GM21381 (cell line): ENCODE measurements at regions not wholly inside any gene's neighbourhood (a gene's known extent, or its start where the extent isn't known, plus 50 kb on each side); places are given as distances from the start of the nearest gene placed in this dataset.
A peak's percentile ranks its signal among the peaks of the same experiment; 100 is the strongest.

ENCODE experiments used
- ATAC-seq: cut with Tn5 transposase; IDR thresholded peaks from one replicate; pipeline ENCODE4 v1.9.1; 2021; ENCODE audit warnings: mild to moderate bottlenecking, moderate library complexity; ENCODE audit not compliant: unreplicated experiment

DNA sequence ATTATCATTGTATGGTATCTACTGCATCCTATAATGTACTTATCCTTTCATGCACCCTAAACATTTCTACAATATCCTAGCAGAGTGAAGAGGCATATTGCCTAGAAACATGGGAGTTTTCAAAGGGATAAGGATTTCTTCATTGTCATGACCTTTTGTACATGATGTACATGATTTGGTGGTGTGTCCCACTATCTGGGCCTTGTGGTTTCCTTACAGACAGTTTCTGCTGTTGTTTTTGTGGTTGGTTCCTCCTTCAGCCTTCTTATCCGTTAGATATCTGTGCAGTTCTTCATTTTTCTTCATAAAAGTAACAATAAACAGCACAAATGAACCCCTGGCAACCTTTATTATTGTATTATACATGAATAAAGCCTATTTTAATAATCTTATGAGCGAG, 70.4 kb upstream of the BACH1 start:
- ATAC-seq: no peak

DNA sequence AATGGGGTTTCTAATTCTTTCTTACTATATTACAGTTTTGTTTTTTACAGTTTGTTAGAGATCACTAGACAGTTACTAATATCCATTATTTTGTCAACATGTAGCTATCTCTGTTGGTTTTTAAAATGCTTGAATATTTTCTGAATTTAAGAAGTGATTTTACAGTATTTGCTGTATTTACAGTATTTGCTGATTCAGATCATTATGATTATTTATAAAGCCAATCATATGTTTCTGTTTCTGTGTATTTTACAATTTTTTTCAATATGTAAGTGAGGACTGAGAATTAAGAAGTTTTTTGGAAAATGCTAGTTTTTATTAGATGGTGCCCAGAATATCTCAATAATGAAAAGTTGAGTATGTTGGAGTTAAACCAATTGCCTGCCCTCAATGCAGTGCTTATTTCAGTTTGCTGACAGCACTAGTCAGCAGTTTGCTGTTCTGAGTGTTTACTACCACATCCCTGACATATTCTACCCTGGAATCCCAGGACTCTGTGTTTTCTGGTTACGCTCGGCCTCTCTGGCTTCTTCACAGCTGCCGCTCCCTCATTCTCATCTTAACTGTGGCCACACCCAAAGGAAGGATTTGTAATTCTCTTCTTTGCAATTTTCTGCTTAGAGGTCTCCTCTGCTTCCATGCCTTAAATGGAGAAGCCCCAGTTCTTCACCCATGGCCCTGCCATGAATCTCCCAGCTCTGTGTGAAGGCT, 68.0 kb upstream of the BACH1 start:
- ATAC-seq: no peak

DNA sequence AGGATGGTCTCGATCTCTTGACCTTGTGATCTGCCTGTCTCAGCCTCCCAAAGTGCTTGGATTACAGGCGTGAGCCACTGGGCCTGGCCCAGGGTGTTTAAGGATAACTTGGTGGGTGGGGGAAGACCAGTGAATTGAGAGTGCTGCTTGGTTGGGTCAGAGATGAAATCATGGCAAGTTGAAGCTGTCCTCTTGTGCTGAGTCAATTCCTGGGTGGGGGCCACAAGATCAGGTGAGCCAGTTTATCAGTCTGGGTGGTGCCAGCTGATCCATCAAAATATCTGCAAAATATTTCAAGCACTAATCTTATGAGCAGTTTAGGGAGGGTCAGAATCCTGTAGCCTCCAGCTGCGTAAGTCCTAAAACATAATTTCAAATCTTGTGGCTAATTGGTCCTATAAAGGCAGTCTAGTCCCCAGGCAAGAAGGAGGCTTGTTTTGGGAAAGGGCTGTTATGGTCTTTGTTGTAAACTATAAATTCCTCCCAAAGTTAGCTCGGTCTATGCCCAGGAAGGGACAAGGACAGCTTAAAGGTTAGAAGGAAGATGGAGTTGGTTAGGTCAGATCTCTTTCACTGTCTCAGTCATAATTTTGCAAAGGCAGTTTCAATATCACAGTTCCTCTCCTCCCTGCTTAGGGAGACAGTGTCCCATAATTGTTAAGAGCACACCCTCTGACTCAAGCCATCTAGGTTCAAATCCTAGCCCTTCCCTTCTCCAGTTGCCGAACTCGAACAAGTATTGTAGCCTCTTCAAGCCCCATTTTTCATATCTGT, 66.8 kb upstream of the BACH1 start:
- no peak for ATAC-seq

DNA sequence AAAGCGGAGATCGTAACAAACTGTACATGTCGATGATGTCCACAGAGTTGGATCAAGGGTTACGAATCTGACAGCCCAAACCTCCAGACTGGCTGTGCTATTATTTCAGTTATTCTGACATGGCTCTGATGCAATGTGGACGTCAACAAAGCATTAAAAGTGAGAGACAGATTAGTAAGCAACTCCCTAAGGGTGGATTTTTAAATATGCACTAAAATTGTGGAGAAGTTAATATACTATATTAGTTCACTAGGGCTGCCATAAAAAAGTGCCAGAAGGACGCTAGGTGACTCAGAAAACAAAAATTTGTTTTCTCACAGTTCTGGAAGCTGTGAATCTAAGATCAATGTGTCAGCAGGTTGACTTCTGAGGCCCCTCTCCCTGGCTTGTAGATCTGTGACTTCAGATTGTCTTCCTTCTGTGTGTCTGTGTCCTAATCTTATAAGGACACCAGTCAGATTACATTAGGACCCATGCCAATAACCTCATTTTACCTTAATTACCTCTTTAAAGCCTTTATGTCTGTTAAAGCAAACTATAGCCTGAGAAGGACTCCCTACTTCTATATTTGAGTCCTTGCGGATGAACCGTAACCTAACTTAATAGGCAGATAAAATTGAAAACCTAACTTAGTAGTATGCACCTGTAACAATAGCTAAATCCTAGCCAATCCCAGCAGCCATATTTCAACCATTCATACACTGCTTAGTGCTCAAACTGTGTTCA, 66.0 kb upstream of the BACH1 start:
- no peak for ATAC-seq

DNA sequence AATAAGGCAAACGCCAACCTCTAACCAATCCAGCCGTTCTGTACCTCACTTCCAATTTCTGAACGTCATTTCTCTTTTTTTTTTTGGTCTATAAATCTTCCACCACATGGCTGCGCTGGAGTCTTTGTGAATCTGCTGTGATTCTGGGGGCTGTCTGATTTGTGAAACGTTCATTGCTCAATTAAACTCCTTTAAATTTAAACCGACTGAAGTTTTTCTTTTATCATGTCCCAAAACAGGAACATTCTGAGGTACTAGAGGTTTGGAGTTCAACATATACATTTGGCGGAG, 65.5 kb upstream of the BACH1 start:
- ATAC-seq: peak; percentile 2

DNA sequence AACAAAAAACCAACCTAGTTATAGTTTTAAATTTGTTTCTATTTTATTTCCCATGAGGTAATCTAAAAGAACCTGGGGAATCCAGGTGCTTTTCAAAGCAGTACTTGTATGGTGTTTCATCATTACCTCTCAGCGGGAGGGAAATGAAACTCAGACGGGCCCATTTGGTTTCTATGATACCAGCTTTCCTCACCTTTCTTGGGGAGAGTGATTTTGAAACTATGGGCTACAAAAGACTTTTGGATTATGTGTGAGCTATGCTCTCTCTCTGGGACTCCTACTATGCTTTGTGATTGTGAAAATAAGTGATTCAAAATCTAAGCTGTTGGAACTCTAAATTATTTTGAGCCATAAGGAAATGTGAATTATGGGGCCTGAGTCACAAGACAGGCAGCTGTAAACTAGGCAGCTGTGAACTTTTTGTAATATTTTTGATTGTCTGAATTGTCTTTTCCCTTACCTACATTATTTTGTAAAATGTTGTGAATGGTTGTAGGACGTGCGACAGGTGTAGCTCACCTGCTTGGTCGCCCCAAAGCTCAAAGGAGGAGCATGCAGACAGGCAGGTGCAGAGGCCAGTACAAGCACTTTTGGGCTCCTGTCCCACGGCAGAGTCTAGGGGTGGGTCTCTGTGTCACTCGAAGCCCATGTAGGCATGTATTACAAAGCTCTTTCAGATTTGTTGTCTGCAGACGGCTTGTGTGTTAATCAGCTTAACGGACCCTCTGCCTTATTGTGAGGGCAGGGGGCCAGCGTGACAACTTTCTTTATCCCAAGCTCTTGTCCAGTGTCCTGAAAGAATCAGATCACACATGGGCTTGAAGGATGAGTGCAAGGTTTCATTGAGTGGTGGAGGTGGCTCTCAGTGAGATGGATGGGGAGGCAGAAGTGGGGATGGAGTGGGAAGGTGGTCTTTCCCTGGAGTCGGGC, 64.8 kb upstream of the BACH1 start:
- peak; percentile 57 for ATAC-seq

DNA sequence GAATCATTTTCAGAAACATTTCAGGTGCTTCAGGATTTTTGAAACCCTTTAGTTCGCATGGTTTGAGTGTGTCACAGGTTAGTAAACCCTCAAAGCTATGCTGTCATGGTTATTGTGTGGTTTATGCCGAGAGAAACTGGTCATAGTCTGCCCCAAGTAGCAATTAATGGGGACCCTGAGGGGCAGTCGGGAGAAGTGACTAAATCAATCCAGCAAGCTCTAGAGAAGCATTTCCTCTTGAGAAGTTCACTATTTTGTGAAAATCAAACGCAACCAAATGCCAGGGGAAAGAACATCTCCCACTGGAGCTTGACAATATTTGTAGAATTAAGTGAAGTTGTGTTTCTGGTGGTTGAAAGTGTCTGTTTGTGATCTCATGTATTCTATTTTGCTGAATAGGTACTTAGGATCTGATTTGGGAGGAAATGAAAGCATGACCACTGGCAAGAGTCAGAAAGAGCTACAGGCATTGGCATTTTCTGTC, 63.0 kb upstream of the BACH1 start:
- ATAC-seq: peak; percentile 51

DNA sequence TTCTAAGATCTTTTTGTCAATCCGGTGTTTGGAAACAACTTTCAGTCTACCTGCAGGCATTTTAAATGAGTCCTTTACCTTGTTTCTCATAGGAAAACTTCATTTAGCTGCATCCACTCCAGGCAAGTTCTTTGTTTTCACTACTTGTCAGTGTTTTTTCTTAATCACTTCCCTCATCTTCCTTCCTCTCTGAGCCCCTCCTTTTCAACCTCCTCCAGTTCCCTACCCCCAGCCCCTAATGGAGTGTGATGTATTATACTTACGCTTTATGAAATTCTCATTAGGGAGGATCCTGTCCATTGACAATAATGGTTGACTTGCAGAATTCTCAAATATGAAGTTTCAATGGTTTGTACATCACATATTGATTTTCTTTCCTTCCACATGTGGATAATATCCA, 62.5 kb upstream of the BACH1 start:
- ATAC-seq: no peak

DNA sequence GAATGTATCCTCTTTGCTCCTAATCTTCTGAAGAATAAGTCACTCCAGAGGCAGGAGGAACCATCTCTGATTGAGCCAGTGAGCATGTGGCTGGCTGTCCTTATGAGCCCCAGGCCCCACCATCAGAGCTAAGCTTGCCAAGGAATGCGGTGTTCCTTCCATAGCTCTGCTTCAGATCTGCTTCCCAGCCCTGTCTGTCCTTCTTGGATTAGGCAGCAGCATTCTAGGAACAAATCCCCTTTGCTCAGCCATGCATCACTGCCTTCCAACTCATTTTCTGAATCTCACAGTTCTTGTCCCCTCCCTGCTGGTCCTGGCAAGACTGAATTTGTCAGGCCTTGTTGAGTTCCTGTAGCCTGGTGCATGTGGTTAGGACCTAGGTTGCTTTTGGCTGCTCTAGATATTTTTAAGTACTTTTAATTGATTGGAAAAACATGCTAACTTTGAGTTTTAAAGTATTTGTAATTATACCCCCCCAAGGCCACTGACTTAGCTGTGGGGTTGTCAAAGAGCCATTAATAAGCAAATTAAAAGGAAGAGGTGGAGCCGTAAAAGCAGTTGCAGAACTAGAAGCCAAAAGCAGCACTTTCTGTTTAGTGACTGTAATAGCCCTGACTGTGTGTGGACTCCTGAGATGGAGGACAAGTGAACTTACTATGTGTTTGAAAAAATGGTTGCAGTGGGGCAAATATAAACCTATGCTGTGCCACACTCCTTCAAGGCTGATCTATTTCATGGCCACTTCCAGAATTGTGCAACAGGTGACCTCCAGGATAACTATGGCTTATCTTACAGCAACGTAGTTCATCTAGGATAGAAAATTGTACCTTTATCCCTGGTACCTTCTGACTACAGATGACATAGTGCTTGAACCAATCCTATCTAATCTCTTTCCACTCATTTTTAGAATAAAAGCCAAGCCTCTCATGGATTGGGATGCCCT, 61.3 kb upstream of the BACH1 start:
- ATAC-seq: no peak

DNA sequence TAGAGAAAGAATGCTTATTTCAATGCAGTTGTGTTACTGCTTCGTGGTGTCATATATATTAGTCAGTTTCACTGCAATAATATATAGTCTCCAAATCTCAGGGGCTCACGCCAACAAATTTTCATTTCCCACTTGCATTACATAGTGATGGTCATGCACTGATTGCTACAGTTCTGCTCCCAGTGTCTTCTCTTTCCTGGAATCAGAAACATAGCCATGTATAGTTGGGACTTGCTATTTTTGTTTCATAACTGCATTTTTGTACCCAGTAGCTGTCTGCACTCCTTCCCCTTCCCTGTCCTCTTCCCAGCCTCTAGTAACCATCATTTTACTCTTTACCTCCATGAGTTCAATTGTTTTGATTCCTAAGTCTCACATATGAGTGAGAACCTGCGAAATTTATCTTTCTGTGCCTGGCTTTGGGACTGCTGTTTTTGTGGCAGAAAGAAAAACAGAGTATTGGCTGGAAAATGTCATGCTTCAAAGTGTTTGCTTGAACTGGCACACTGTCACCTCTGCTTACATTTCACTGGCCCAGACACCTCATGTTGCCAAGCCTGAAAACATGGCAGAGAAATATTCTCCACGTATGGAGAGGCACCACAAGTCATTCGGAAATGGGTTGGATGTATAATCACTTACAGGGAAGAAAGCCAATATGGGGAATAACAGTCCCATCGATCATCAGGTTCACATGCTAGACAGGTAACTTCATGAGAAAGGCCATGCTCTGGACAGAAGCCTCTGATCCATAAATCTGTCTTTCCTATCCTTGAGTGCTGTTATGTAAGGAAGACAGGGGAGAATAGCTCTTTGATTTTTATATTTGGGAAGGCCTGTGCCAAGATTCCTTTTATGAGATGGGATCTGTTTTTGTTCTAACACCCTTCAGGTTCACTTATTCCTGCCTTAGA, 60.4 kb upstream of the BACH1 start:
- no peak for ATAC-seq

DNA sequence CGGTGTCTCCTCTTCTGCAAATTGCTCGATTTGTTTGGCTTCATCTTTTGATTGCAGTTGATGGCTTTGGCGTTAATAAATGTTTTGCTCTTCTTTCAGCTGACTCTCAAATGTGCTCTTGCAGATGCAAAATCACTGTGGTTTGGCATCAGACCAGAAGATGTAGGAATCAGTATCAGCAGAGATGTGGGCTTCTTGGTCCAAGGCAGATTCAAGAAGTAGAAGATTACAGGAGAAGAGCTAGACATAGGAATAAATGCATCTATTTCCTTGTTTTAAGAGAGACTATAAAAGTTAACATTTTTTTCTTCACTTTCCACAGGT, 59.8 kb upstream of the BACH1 start:
- ATAC-seq: no peak

DNA sequence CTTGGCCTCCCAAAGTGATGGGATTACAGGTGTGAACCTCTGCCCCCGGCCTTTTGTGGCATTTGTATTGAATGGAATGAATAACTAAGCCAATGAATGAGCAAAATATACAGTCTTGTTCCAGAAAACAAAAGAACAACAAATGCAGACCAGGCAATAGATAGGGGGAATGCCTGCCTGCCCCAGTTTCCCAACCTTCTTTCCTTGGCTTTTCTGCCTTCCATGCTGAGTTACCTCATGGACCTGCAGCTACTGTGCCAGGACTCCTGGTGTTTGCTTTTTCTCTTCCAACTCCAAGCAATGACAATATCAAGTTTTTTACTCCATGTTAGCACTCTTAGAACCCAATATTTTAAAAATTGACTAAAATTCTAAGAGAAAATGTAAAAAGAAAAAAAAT, 58.6 kb upstream of the BACH1 start:
- no peak for ATAC-seq

DNA sequence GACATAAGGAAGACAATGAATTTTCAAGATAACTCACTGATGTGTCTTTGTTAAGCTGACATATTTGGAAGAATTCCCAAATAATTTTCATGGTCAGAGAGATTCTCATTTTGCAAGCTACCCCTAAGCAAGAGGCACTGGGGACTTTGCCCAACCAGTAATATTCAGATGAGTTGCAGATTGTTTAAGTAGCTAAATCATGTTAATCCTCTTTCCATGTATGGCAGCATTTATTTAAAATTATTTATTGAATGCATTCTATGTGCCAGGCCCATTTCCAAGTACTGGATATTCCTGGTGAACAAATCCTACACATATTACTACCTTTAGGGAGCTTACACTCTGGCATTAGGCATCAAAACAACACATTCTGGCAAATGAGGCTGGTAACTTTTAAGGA, 56.5 kb upstream of the BACH1 start:
- no peak for ATAC-seq

DNA sequence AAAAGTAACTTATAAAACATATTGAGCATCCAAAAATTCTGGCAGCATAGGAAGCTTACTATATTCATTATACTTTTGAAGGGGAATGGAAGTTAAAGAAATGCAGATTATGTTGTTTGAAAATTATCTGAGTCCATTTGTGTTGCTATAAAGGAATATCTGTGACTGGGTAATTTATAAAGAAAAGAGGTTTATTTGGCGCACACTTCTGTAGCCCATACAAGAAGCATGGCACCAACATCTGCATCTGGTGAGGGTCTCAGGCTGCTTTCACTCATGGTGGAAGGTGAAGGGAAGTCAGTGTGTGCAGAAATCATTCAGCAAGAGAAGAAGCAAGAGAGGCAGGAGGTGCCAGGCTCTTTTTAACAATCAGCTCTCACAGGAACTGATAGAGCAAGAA, 55.5 kb upstream of the BACH1 start:
- no peak for ATAC-seq

DNA sequence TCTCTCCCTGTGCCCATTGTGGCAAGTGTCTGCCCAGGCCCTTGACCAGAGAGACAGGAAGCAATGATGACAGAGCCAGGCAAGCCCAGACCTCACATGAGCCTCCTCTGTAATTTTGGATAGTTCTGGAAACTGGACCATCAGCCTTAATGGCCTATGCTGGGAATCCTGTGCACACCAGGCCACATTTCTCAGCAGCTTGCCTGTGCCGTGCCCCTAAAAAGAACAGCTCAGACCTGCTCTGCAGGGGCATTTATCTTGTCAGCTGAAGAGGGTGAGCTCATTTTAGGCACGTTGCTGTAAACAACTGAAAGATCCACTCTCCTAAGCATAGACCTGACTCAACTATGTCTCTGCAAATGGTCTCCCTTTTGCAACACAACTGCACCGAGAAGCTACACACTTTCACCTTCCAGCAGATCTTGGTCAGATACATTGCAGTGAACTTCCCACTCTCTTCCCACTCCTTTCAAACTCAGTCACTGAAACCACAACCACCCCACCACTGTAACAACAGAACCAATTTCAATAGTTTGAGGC, 53.5 kb upstream of the BACH1 start:
- ATAC-seq: peak; percentile 71

DNA sequence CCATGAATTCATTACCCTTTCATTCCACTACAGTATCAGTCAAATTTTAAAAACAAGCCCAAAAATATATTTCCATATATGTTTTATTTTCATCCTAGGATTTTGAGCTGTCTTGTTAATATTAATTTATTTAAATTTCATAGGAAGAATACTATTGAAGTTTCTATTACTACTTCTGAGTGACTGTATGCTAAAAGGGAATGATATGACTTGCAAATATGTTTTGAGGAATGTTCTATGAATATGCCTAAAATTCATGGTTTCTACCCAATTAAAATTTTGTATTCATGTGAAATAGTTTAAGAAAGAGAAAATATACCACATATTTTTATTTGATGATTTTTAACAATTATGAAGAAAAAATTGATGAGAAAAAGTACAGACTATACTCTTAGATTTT, 52.9 kb upstream of the BACH1 start:
- ATAC-seq: no peak

DNA sequence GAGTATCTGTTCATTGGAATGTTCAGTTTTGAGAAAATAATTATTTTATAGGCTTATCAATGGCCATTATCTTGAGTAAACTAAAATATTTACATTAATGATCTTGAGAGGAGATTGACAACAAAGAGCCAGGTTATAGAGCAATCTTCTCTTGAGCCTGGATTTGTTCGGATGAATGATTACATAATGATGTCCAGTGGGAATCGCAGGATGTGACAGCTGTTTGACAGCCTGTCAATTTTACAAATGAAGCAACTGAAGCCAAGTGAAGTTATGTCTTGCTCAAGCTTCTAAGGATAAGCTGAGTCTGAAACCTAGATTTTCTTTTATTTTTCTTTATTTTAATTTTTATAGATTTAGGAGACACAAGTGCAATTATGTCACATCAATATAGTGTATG, 52.1 kb upstream of the BACH1 start:
- ATAC-seq: no peak

DNA sequence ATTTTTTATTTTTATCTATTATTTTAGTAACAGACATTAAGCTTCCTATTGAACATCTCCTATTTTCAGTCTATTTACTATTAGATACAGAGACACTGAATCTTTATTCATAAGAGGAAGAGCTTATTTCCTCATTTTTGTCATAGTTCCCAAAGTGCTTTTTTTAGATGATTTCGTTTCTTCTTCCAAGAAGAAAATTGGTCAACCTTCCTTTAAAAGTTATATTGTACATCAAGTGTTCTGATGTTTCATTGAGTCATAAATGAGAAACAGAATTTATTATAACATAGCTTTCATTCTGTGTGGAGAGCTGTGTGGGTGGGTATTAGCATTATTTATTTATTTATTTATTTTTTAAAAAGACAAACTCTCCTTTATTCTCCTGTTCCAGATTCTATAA, 50.6 kb upstream of the BACH1 start:
- ATAC-seq: no peak
